ENCODE measurements at regions not wholly inside any gene's neighbourhood (a gene's known extent, or its start where the extent isn't known, plus 50 kb on each side); places are given as distances from the start of the nearest gene placed in this dataset.
A peak's percentile ranks its signal among the peaks of the same experiment; 100 is the strongest.

GRCh38 chr10:84801156-84801555 is 472.8 kb downstream of the CCSER2 start:
- no peak for DNase-seq

GRCh38 chr10:84801916-84802315 is 473.5 kb downstream of the CCSER2 start:
- DNase-seq: no peak

- no peak for DNase-seq
Measured at GRCh38 chr10:84805149-84805548, 476.8 kb downstream of the CCSER2 start.

DNA sequence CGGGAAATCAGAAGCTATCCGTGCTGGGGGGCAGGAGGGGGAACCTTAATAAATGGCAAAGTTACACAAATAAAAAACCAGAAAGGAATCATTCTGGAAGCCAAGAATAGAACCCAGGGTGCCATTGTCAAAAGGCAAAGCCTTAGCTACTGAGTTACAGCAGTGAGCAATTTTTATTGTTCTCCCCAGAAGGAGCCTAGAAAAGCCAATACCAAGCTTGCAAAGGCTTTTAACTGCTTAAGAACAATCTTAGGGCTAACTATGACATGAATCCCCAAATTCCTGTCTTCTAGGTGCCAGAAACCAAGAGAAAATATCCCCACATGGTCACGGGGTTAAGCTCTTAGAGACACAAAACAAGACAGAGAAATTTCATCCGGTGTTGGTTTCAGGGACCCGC is 482.7 kb downstream of the CCSER2 start:
- DNase-seq: no peak

GRCh38 chr10:84818961-84819360 is 490.6 kb downstream of the CCSER2 start:
- peak; percentile 21 for DNase-seq

DNA sequence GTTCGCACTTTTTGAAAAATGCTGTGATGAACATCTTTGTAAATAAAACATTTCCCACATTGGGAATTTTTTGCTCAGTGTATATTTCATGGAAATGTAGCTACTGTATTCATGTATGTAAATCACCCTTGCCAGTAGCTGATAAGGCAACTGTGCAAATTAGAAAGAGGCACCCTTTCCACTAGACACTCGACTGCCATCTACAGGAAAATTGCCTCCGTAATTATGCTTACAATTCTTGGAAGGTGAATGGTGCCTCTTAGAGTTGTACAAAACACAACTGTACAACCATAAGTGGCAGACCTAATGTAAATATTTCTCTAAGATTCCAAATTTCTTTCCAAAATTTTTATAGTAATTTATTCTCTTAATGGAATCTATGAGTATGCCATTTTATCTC is 491.7 kb downstream of the CCSER2 start:
- DNase-seq: peak; percentile 2

- DNase-seq: no peak
Measured at GRCh38 chr10:84820596-84820995, 492.2 kb downstream of the CCSER2 start.

GRCh38 chr10:84822931-84823630 is 494.7 kb downstream of the CCSER2 start:
- no peak for DNase-seq

DNA sequence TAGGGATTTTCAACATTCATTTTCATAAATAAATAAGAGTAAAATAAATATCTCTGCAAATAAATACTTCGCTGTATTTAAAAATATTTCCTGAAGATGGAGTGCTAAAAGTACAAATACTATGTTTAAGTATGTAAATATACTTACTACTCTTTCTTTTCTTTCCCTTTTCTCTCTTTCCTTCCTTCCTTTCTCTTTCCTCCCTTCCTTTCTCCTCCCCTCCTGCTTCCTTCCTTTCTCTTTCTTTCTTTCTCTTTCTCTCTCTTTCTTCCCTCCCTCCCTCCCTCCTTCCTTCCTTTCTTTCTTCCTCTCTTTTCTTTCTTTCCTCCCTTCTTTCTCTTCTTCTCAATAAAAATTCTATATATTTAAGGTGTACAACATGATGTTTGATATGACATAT is 496.1 kb downstream of the CCSER2 start:
- no peak for DNase-seq

DNA sequence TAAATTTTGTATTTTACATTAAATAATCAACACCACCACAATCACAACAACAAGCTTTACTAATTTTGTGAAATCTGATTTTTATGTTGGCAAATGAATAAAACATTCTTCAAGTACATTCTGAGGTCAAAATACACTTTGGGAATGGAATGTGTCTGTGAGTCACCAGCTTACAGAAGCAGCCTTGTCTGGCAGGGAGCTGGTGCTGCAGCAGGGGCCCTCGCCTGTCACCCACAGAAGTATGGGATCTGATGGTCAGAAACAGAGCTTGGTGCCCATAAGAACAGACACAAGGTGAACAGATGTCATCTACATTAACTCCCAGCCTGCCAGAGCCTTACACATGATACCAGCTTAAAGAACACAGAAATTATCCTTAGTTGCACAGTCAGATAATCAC is 496.9 kb downstream of the CCSER2 start:
- no peak for DNase-seq

GRCh38 chr10:84826704-84827103 is 498.3 kb downstream of the CCSER2 start:
- DNase-seq: no peak

GRCh38 chr10:84829131-84829530 is 500.7 kb downstream of the CCSER2 start:
- no peak for DNase-seq

DNA sequence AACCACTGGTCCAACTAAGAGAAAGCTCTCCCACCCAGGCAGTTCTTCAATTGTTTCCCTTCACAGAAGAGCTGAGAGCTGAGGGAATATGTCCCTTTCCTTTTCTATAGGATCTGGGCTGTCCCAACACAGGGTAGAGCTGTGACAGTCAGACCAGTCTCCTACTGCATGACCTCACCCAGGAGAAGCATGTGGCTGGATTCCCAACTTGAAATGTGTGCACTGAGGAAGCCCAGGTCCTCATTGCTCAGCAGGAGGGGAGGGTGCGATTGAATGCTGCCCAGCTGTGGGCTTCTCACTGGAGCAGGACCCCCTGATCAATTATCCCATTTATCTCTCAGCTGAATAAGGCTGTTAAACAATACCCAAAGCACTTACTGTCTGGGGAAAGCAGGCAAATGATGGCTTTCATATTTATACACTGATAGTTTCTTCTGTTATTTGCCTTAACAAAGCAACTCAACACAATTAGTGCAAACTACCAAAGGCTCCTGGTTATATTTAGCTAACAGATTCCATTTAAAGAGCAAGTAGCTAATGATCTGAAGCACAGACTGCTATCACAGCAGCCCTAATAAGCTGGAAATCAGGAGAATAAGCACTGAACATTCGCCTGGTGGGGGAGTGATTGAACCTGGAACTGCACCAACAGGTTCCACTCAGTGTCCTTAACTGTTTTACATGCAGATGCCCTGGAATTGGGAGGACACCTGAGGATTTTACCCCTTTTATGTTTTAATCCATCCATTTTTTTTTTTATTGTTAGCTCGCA is 508.8 kb downstream of the CCSER2 start:
- no peak for DNase-seq

- DNase-seq: no peak
Measured at GRCh38 chr10:84837877-84838276, 509.5 kb downstream of the CCSER2 start.

DNA sequence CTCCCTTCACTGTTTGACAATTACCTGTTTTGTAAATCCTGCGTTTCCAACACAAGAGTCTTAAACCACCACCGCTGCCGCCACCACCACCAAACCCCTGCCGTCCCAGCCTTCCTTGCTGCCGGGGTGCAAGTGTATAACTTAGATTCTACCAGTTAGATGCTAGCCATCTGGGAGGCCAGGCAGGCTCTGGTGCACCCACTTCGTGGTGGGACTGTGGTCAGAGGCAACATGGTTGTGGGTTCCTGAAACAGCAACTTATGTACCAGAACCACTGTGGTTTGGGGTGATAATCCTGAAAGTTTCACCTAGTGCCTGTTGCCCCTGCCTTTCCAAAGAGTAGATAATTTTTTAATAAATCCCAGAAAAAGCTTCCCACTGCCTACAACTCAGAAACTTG is 510.5 kb downstream of the CCSER2 start:
- DNase-seq: no peak

DNA sequence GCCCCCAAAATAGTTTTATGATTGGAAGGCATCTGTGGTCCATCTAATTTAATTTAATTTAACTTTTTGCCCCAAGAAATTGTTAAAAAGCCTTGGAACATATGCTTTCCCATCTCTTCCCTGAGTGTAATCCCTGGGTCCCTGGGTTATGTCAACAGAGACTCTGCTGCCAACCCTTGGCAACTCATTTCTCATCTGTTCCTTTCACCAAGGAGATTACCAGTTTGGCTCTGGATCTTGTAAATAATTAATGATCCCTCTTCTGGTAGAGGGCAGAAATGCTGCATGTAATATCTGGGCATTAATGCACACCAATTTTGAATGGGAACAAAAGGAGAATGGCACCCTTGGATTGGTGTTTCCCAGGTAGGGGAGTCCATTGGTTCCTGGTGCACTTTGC is 514.2 kb downstream of the CCSER2 start:
- no peak for DNase-seq

- no peak for DNase-seq
Measured at GRCh38 chr10:84844461-84844860, 516.1 kb downstream of the CCSER2 start.

DNA sequence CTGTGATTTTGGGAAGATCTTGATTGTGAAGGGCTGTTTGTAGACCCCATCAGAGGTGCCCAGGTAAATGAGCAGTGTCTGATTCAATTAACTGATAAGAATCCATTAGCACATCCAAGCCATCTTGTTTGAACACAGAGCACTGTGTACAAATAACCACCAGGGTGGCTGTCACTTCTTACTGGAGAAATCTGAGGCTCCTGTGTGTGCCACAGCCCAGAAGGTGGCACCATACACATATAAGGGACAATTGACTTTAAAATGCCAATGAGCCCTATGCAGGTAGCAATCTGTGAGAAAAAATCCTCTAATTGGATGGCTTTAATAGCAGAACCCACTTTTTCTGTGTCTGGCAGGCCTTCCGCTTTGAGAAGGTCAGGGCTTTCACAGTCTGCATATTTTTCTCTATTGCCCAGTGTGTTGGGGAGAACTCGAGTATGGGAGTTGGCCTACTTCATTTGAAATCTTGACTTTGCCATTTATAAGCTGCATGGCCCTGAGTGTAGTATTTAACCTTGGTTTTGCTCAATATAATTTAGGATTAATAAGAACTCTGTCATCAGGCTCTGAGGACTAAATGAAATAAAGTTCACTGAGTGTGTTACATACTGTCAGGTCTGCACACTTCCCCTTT is 517.4 kb downstream of the CCSER2 start:
- peak; percentile 7 for DNase-seq

GRCh38 chr10:84846658-84847316 is 518.4 kb downstream of the CCSER2 start:
- DNase-seq: no peak

DNA sequence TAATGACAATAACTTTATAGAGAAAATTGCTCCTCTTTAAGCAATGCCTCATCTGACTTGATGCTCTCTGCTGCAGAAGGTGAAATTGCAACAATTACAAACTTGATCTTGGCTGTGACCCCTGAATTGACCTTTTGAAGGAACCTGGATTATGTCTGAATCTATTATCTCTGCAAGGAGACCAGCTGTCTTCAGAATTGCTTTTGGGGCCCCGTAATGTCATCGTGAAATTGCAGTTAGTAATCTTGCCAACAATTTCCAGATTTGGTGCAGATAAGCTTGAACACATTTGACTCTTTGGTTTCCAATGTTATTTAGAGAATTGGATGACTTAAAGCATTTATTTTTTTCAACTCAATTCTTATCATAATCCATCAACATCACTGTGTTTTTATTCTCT is 520.6 kb downstream of the CCSER2 start:
- no peak for DNase-seq

DNA sequence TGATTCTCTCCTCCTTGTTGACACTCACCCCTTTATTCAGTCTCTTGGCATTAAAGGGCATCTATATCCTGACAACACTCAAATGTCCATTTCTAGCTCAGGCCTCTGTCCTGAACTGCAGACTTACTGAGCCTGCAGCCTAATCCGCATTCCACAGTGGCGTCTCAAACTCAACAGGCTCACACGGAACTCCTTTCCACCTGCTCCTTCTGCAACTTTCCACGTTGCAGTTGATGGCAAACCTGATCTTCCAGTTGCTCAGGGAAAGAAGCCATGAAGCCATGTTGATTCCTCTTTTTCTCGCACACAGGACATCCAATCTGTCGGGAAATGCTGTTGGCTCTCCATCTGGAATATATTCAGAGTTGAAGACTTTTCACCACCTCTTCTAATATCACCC is 522.4 kb downstream of the CCSER2 start:
- no peak for DNase-seq

DNA sequence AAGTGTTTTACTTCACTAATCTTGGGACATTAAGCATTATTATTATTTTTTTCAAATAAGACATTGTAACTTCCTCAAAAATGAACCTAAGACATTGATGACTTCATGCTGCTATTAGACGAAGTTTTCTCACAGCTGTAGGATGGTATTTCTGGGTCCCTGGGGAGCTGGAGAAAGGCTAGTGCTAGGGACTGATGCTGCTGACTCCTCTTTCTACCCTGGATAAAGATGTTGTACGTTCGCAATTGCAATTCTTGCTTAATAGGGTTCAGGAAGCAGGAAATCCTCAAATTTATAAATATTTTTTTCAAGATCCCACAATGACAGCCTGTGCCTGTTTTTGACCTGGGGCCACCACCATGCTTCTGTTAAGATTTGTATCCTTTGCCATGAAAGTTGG is 526.0 kb downstream of the CCSER2 start:
- no peak for DNase-seq

GRCh38 chr10:84860855-84861254 is 532.5 kb downstream of the CCSER2 start:
- no peak for DNase-seq

DNA sequence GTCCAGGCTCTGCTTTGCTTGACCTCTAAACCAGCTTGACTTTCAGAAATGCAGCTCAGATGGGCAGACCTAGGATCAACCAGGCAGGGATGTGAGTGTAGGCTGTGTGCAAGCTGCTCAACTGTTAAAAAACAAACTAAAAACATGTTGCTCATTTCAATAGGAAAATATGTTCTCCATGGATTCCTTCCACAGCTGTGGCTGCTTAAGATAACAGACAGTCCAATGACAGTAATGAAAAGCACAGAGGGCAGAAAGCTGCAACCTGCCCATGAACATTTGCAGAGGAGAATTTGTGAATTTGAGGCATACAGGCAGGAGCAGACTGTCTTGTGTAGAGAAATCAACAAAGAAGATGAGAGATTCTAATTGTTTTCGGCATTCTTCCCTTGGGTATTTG is 534.2 kb downstream of the CCSER2 start:
- no peak for DNase-seq
